NCI-H345 treated with DMSO at 0.1 percent for 48 hours (cell line): ENCODE measurements at regions not wholly inside any gene's neighbourhood (a gene's known extent, or its start where the extent isn't known, plus 50 kb on each side); places are given as distances from the start of the nearest gene placed in this dataset.
"Not testable (repeated sequence)": the region's sequence is repeated elsewhere in the genome, so short reads cannot be mapped to it uniquely, and the experiment has no call there.

Source experiments
- DNase-seq: peaks from one replicate; lab custom pipeline; 2025; ENCODE audit not compliant: unreplicated experiment; lab: John Stamatoyannopoulos, UW

DNA sequence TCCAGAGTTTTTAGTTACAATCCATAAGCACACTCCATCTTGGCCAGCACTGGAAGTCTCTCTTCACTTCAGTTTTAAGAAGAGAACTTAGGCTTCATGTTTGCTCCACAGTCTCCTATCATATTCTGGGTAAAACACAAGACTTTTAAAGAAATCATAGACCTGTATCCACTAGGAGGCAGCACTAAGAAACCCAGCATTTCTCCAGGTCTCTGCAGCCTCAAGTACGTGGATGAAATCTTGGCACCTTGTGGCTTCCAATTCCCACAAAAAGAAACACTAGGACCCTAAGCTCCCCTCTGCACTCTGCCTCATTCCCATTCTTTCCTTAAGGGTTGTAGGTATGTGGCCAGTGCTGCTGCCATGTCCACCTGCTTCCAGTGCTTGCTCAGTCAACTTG is 367.3 kb upstream of the CASK start:
- DNase-seq = no peak

DNA sequence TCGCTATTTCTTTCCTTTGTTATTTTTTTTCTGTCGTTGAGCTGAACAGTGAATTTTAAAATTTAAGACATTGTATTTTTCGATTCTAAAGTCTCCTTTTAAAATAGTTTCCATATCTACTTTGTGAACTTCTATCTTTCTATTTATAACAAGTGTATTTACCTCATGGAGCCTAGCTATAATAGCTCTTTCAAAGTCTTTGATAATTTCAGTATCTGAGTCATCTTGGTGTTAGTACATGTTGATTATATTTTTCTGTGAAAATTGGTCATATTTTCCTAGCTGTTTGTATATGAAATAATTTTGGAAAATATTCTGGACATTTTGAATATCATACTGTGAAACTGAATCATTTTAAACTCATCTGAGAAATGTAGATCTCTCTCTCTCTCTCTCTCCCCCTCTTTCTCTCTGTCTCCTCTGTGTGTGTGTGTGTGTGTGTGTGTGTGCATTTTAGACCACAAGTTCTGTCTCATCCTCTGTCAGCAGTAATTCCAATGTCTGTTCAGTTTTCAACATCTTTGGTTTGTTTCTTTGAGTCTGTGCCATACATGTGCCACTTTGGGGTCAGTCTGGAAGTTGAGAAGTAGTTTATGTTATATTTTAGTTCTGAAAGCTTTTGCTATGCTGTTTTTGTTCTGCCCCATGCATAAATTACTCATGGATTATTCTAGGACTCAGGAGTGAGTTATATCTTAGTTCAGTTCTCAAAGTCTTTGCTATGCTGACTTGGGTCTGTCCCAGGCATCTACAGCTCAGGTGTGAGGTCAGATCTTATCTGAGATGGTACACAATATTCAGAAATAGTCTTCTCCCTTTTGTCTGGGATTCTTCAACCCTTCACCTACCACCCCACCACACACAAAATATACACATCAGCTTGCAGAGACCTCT is 366.4 kb upstream of the CASK start:
- DNase-seq = no peak

DNA sequence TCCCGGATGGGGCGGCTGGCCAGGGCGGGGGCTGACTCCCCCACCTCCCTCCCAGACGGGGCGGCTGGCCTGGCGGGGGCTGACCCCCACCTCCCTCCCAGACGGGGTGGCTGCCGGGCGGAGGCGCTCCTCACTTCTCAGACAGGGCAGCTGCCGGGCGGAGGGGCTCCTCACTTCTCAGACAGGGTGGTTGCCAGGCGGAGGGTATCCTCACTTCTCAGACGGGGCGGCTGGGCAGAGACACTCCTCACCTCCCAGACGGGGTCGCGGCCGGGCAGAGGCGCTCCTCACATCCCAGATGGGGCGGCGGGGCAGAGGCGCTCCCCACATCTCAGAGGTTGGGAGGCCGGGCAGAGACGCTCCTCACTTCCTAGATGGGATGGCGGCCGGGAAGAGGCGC is 362.3 kb upstream of the CASK start:
- DNase-seq = not testable (repeated sequence)

DNA sequence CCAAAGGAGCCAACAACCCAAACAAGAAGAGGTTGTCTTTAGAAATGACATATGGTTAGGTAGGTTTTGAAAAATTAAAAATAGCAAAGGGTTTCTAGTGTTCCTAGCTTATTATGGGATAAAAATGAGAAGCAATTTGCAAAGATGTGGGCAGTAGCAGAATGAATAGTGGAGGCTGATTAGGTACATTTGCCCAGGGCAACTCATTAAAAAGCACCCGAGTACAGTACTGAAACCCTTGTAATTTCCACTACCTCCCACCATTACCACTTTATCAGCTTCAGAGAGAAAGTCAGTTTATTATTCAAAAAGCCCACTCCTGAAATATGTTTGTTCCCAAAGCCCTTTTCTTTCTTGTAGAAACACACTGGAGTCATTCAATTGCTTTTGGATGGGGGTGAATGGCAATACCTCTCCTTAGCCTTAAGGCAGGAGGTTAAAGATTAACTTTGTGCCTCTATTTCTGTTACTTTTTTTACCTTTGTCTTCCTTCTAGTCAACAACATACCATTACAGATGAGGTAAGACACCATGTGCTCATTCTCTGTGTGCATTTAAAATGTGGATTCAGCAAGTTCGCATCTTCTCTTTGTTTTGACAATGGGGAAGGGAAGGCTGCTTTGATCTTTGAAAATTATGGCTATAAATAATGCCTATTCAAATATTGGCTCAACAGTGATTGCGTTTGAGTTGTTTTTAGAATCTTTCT is 353.8 kb upstream of the CASK start:
- DNase-seq = no peak

DNA sequence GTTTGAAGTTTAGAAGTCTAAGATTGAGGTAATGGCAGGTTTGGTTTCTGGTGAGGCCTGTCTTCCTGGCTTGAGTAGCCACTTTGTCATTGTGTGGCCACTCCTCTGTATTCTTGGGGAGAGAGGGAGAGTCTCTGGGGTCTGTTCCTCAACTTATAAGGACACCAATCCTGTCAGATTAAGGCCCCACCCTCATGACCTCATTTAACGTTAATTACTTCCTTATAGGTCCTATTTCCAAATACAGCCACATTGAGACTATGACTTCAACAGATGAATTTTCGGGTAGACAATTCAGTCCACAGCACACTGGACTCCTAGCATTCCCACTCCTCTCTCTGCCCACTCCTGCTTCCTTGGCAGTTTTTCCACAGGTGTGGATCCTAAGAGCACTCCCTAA is 350.8 kb upstream of the CASK start:
- no peak for DNase-seq

DNA sequence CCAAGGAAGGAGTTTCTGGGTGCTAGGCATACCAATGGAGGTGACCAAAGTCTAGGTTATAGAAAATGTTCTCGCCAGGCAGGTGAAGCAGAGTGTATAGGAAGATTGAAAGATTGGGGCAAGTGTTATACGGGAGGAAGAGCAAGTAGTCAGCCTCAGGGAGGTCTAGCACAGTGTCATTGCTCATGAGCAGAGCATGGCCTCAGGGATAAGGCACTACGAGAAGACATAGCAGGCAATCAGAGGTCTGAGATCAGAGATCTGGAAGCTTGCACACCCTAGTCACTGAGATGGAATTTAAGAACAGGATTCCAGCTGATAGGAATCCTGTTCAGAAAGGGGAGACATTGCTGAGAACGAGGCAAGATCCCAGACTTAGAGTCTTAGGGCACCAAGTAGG is 350.0 kb upstream of the CASK start:
- DNase-seq = no peak

DNA sequence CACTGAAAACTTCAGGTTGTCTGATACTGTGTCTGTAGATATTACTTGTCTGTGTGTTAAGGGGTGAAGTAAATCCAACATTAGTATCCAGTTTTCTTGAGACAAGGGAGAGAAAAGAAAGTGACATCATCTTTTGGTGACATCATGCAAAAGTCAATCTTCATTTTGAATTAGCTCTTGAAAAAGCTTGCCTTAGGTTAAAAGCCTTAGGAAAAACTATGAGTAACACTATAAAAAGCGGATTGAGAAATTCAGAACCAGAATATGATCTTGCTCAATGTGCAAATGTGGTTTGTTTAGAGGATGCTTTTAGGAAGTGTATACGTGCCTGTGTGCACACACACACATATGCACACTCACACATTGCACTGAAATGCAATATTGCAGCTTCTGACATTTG is 345.8 kb upstream of the CASK start:
- no peak for DNase-seq

DNA sequence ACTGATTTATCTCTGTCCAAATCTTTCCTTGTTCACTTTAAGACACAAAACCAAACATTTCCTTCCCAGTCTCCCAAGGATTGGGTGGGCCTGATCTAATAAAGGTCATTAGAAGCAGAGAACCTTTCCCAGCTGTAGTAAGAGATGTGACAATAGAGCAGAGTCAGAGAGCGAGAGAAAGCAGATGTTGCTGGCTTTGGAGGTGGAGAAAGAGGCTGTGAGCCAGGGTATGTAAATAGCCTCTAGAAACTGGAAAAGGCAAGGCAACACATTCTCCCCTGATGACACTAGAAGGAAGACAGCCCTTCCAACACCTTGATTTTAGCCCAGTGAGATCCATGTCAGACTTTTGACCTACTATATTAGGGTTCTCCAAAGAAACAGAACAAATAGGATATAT is 337.5 kb upstream of the CASK start:
- no peak for DNase-seq

DNA sequence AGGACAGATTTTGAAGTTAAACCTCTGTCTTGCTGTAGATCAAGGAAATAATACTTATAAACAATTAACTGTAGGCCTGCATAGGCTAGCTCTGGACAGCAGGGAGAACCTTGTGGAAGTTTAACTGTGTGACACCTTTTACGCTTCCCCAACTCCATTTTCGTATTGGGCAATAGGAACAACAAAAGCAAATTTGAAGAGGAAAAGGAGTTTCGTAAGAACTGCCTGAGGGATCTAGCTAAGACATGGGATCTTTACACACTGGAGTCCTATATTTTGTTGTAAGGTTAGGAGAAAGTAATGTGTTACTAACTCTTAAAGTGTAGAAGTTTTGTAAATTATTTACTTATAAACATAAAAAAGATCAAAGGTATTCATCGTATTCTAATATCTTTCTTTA is 324.9 kb upstream of the CASK start:
- DNase-seq = no peak

DNA sequence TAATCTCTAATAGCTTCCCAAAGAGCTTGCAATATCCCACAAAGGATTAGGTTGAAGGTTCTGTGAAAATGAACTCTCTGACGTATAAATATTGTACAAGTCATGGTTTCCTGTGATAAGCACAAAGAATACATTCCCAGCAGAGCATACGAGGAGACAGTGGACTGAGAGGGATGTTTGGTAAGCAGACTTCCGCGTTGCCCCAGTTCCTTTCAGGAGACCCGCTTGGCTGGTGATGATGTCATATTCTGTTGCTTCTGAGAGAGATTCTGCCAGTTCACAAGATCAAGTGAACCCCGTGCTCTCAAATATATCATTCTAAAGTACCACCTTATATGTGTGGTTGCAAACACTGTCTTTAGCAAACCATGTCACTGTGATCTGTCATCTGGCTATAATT is 323.9 kb upstream of the CASK start:
- no peak for DNase-seq

DNA sequence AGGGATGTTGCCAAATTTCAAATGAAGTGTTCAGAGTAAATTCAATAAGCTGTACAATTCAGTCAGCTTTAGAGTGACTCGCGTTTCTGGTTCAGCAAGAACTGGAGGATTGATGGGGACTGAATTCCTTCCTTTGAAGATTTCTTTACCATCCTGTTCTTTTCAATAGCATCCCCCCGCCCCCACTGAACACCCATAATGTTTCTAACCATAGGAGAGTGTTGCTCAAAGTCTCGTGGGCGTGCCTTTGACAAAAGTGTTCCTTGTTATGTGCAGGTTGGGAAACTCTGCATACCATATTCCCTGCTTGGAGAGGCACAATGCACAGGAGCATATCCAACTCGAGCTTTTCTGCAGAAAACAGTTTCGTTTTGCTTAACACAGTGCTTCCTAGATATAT is 323.5 kb upstream of the CASK start:
- no peak for DNase-seq

DNA sequence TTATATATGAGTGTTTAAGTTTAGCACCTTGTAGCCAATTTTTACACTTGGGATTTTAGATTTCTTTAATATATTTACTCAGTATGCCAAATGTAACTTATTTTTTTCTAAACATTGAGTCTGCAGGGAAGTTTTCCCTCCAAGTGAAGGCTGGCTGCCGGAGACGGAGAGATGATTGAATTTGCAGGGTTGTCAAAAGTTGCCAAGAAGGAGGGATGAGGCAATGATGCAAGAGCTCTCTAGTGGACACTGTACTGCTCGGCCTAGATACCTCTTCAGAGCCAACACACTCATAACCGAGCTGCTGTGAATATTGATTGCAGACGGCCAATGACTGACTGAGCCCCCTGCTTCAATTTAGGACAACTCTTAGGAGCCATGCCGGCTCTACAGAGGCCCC is 318.6 kb upstream of the CASK start:
- no peak for DNase-seq

DNA sequence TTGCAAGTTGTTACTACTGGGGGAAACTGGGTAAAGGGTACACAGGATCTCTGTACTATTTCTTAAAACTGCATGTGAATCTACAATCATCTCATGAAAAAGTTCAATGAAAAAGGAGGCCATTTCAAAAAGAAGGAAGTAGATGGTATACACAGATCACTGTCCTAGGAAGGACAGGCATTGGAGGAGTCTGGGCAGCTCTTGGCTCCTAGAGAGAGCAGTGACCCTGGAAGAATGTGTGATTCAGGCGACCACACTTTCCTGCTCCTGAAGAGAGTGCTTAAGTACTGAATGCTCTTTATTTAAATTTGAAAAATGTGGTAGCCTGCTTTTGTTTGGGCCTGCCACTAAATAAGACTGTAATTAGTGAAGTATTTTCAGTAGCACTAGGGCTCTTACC is 318.1 kb upstream of the CASK start:
- no peak for DNase-seq

DNA sequence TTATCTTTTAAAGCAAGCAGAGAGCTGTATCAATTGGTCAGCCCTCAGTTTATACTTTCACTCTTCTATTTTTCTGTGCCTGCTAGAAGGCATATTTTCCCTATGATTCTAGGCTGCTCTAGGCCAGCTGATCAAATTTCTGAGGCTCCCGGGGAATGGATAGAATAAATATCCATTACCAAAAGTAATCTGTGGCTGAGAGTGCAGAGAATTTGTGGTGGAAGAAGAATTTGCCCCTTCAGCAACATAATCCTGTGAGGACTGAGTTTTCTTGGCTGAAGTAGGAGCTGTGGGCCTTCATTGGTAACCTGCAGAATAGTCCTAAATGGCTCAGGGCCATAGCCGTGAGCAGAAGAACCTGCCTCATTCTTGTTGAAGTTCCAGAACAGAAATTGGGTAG is 314.6 kb upstream of the CASK start:
- DNase-seq = no peak

DNA sequence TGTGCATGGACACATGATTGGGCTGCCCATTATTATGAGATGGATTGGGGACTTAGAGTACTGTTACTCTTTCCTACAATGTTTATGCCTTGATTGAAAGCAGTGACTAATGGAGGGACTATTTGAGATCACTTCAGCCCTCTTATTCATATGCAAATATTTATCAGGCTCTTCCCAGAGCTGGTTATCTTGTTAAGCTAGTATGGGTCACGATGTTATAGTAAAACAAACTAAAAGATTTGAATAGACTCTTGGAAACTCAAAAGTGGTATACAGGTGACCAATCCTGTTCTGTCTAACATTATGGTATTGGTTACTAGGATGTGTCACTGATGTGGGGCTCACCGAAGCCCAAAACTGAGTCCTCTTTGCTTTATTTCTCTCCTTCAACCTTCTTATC is 306.2 kb upstream of the CASK start:
- no peak for DNase-seq

DNA sequence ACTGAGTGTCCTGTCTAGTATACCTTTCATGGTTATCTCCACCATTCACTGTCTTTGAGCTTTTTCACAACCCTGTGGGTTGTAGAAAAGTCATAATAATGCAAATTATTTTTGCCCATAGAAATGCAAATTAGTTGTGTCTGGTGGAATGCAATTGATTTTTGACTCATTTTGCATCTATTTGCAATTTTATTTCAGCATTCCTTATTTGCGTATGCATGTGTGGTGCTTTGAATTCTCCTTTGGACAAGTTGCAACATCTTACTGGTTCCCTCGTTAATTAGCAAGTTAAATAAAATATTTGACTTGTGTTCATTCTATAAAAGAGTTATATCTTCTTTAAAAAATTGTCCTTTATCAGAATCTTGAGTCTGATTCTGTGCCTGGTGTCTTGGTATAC is 297.3 kb upstream of the CASK start:
- no peak for DNase-seq

DNA sequence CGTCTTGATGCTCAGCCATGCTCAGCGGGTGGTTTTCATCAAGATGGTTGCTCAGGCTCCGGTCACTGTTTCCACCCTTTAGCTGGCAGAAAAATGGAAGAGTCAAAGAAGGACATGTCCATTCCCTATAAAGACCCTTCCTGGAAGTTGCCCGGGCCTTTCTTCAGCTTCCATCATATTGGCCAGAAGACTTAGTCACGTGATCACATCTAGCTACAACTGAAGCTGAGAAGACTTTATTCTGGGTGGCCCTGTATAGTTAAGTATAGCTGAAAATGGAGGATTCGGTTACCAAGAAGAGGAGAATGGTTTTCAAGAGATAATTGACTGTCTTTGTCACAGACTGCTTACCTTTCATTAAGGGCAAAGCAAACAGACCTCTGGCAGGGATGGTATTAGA is 296.7 kb upstream of the CASK start:
- peak; percentile 16 for DNase-seq

DNA sequence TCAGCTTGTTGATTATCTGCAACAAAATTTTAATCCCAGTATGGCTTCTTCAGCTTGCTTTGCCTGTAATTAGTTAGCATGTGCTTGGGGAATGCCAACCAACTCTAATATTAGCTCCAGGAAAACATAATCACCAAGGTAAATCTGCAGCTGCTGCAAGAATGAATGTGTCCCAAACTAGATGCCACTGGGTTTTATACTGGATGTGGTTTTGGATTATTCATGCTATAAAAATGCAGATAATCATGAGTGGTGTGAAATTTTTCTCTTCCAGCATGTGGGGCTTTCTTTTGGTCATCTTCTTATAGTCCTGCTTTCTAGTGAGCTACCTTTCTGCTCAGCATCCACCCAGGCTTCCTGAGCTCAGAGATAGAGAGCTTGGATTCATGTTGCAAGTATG is 295.9 kb upstream of the CASK start:
- no peak for DNase-seq

DNA sequence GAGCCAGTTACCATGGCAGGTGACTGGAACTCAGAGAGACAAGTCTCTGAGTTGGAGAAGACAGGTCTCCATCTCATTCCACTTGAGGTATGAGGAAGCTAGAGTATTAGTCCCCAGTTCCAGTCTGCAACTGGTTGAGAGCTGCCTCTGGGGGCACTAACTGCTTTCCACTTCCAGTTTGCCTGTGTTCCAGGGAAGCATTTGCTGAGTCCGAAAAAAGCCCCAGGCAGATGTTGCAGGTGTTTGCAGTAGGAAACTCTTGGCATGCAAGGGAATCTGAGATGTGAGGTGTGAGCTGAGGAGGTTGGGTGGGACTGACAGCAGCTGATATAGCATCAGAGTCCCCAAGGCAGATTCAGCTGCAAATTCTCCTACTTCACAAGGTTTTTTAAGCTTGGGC is 272.2 kb upstream of the CASK start:
- no peak for DNase-seq

DNA sequence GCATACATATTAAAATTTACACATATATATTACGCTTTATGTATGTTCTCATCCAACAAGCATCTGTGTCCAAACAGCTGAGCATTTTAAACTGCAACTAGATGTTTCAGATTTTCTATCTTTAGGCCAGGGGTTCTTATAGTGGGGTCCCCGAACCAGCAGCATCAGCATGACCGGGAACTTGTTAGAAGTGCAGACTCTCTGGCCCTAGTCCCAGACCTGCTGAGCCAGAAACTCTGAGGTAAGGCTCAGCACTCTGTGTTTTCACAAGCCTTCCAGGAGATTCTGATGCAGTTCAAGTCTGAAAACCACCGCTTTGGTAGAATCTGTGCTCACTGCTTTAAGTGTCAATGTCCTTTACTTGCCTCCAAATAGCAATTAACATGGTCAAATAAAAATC is 266.2 kb upstream of the CASK start:
- DNase-seq = no peak

DNA sequence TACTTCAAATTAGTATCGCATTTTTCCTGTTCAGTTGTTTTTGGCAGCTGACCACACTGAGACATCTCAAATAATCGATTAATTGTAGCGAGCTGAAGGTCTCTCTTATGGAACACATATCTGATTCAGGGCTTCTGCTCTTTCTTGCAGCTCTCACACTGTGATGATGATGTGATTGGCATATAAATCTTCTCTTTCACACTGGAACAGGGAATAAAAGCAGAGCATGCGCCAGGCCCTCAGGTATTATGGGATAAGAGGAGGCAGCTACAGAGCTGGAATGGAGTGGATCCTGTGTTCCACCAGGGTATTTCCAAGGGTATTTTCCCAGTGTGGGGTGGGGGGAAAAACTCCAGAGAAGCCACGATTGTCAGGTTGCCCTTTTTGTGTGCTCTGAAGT is 265.4 kb upstream of the CASK start:
- no peak for DNase-seq

DNA sequence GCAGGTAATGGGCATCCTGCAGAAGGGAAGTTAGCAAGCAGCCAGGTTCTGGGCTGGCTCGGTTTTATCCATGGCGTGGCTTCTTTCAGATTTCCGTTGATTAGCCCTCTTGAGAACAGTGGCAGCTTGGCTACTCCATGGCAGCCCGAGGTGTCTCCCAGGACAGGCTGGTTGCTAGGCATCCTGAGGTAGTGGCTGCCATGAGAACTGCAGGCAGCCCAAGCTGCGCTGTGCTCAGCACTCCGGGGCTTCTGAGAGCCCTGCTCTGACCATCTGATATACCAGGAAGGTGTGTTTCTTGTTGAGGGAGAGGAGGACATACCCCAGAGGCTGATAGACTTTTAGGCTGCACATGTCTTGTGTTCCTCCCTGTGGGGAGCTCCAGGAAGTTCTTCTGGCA is 253.4 kb upstream of the CASK start:
- DNase-seq = no peak

DNA sequence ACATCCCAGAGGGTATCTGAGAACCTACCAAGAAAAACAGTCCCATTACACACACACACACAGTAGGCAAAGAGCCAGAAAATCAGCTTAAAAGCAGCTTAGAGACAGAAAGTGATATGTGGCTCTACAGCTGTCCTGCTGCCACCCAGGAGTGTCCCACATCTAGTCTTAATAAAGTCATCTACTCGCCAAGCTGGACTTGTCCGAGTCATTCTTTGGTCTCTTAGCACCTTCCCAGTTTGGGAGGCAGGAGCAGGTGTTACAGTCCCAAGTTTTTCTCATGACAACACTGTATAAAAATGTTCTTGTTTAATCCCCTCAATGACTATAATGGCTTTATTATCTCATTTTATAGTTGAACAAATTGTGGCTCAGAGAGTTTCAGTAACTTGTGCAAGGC is 252.5 kb upstream of the CASK start:
- DNase-seq = no peak
